ENCODE measurements at regions not wholly inside any gene's neighbourhood (a gene's known extent, or its start where the extent isn't known, plus 50 kb on each side); places are given as distances from the start of the nearest gene placed in this dataset.

DNA sequence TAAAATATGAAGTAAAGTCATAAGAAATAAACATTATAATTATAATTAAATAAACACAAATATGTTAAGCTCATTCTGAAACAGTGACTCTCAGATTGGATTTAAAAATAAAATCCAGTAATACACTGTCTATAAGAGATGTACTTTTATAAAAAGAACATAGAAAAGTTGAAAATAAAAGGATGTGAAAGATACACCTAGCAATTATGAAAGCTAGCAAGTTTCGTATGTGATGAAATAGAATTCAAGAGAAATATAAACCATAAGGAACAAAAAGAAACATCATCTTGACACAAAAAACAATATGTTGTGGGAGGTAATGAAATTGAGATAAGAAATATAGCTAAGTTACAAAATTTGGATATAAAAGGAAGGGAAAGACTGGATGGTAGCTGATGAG lies 128.6 kb upstream of the CNR1 start:
- Mint-ChIP-seq H3K9me3 (peaks cover 3 to 7% of the 10 kb centered on the region in 2 donors), H3K36me3 (peaks cover 3 to 6% of the 10 kb centered on the region in 2 donors), H3K4me3 (no peak overlapping the region), H3K4me1 (peaks cover 4 to 18% of the 10 kb centered on the region in 2 donors), H3K27me3 (peaks cover 18 to 21% of the 10 kb centered on the region in 2 donors), H3K27ac (no peak overlapping the region)
- ATAC-seq (replicated peaks) (no peak), DNase-seq (no peak)

DNA sequence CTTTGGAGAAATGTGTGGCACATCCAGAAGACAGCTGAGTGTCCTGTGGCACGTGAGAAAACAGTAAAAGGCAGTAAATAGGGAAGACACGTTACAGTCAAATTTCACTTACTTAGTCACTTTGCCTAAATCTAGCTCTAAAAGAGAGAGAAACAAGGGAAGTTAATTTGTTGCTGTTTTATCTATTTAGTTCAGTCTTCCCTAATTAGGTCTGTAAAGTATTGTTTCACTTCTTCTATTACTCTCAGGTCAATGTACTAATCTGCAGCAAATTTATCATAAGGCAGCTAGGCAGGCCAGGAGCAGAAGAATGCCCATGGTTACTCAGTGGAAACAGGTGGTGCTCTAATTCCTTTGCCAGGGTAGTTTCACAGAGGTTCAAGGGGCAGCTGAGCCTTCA lies 124.3 kb upstream of the CNR1 start:
- Mint-ChIP-seq H3K27me3 (peaks cover 15 to 21% of the 10 kb centered on the region in 2 donors), H3K4me3 (no peak overlapping the region), H3K9me3 (peaks cover 11 to 18% of the 10 kb centered on the region in 2 donors), H3K27ac (no peak overlapping the region), H3K4me1 (peaks cover 4 to 18% of the 10 kb centered on the region in 2 donors), H3K36me3 (peaks cover 8 to 14% of the 10 kb centered on the region in 2 donors)
- peak; percentile 41 to 54 for ATAC-seq (replicated peaks)
- no peak for DNase-seq

DNA sequence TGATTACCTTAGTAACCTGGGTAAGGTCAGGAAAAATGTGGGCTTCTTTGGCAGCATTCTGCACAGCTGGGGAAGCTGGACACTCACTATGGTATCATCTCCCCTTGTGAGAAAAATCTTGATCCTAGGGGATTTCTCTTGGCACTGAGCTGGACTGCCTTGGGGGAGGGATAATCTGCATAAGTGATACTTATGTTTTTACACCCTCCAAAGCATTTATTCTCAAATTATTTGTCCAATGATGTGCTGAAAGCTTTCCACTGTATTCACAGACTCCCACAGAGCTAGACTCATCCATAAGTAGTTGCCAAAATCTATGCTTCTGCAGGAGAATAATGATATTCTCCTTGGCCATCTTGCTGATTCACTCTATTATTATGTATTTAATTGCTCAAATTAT lies 121.5 kb upstream of the CNR1 start:
- no peak for ATAC-seq (replicated peaks)
- Mint-ChIP-seq H3K27ac (no peak overlapping the region), H3K4me1 (peaks cover 0 to 6% of the 10 kb centered on the region in 2 donors), H3K36me3 (peaks cover 8 to 14% of the 10 kb centered on the region in 2 donors), H3K9me3 (peaks cover 13 to 18% of the 10 kb centered on the region in 2 donors), H3K4me3 (no peak overlapping the region), H3K27me3 (peaks cover 12 to 21% of the 10 kb centered on the region in 2 donors)
- no peak for DNase-seq

DNA sequence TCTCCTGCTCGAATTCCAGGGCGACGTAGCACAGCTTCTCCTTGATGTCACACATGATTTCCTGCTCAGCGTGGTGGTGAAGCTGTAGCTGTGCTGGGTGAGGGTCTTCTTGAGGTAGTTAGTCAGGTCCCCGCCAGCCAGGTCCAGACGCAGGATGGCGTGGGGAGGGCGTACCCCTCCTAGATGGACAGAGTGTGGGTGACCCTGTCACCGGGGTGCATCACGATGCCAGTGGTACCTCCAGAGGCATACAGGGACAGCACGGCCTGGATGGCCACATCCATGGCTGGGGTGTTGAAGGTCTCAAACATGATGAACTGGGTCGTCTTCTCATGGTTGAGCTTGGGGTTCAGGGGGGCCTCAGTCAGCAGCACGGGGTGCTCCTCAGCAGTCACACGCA lies 110.2 kb upstream of the CNR1 start:
- Mint-ChIP-seq H3K27me3 (peaks cover 0 to 5% of the 10 kb centered on the region in 2 donors), H3K4me3 (no peak overlapping the region), H3K4me1 (no peaks in the 10 kb centered on the region), H3K9me3 (no peaks in the 10 kb centered on the region), H3K27ac (no peak overlapping the region), H3K36me3 (no peaks in the 10 kb centered on the region)
- no peak for DNase-seq
- no peak for ATAC-seq (replicated peaks)

DNA sequence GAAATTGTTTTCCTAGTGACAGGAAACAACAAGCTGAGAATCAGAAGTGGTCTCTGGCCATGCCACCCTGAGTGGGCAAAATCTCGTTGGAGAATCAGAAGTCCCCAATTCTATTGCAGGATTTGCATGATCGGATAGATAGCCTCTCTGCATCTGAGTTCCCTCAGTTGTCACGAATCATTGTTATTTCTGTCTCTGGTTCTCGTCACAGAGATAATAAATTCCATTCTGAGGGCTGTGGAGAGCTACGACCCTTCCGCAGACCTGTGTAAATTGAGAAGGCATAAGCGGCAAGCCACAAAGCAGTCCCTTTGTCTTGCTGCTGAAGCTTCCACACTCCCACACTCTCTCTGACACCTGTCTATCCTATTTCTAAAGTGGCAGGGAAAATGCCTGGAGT lies 102.4 kb upstream of the CNR1 start:
- peaks cover 5 to 12% of the 10 kb centered on the region in 2 donors for H3K27me3 Mint-ChIP-seq
- H3K36me3 Mint-ChIP-seq = no peaks in the 10 kb centered on the region
- H3K4me3 Mint-ChIP-seq = no peak overlapping the region
- H3K4me1 Mint-ChIP-seq = peaks cover 0 to 7% of the 10 kb centered on the region in 2 donors
- DNase-seq (no peak), ATAC-seq (replicated peaks) (no peak)
- H3K27ac Mint-ChIP-seq = no peak overlapping the region
- no peaks in the 10 kb centered on the region for H3K9me3 Mint-ChIP-seq

DNA sequence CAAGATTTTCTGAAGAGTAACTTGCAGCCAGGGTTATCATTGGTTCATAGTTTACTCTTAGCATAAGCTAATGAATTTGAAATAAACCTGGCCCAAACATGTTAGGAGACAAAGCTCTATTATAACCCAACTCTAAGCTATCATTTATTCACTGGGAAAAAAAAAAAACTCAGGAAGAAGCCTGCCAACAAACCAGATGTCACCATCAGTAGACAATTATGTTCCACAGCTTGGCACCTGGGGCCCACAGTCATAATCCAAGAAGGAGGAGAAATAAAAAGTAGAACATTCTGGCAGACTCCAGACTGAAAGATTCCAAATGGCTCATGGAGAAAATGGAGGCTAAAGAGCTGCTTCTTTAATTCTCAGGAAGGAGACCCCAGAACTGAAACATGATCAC lies 100.0 kb upstream of the CNR1 start:
- H3K9me3 Mint-ChIP-seq = no peaks in the 10 kb centered on the region
- H3K4me1 Mint-ChIP-seq = peaks cover 0 to 14% of the 10 kb centered on the region in 2 donors
- H3K27ac Mint-ChIP-seq = no peak overlapping the region
- no peaks in the 10 kb centered on the region for H3K36me3 Mint-ChIP-seq
- H3K27me3 Mint-ChIP-seq = peaks cover 5 to 10% of the 10 kb centered on the region in 2 donors
- ATAC-seq (replicated peaks) (no peak), DNase-seq (no peak)
- H3K4me3 Mint-ChIP-seq = no peak overlapping the region

DNA sequence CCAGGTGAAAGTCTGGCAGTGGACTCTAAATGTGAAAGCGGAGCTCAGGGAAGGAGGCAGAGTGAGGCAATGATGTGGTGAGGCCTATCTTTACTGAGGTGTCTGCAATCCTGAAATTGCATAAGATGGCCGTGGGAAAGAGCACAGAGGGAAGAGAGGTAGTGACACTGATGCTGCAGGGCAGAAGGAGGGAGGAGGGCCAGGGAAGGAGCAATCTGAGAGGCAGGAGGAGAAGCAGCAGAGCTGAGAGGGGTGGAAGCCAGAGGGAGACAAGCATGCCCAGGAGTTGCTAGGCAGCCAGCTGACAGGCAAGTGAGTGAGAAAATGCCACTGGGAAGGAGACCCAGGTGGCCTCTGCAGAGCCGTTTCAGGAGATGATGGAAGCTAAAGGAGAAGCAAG lies 97.4 kb upstream of the CNR1 start:
- H3K36me3 Mint-ChIP-seq = no peaks in the 10 kb centered on the region

DNA sequence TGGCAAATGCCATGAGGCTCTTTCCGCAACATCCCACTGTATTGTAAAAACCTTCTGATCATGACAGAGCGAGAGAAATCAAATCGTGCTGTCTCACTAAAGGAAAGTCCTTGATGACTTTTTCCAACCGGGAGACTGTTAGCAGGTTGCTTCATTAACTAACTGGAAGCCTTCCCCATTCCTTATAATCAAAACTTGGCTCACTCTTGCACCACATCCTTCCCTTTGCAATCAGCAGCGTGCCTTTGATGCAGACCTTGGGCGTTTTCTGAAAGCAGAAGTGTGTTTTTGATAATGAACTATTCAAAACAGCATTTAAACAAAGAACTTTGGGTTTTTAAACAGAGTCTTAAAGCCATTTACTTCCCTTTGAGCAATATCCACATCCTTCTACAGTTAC lies 96.2 kb upstream of the CNR1 start:
- Mint-ChIP-seq H3K27ac (no peak overlapping the region), H3K36me3 (peaks cover 0 to 2% of the 10 kb centered on the region in 2 donors), H3K27me3 (peaks cover 6 to 10% of the 10 kb centered on the region in 2 donors), H3K4me3 (no peak overlapping the region), H3K4me1 (peaks cover 0 to 7% of the 10 kb centered on the region in 2 donors), H3K9me3 (peaks cover 0 to 7% of the 10 kb centered on the region in 2 donors)
- ATAC-seq (replicated peaks) (no peak), DNase-seq (no peak)

More for the DNA sequence above, 97.4 kb upstream of the CNR1 start:
- Mint-ChIP-seq H3K4me1 (peaks cover 0 to 7% of the 10 kb centered on the region in 2 donors), H3K27me3 (peaks cover 5 to 7% of the 10 kb centered on the region in 2 donors), H3K4me3 (no peak overlapping the region), H3K9me3 (no peaks in the 10 kb centered on the region), H3K27ac (no peak overlapping the region)
- ATAC-seq (replicated peaks) (no peak), DNase-seq (no peak)

DNA sequence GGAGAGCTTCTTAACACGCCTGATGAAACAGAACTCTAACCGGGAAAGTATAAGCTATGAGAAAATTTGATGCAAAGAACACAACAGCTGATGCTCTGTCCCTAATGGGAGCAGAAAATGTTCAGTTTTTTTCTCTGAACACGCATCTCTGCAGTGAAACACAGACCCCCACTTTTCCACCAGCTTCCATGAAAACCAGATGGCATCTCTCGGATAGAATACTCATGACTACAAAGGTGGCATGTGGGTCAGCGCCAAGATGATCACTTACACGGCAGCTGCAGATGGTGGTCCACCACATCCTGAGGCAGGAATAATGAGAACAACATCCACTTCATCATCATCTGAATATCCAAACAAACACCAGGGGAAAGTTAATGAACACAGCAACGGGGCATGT lies 85.2 kb upstream of the CNR1 start:
- DNase-seq (no peak), ATAC-seq (replicated peaks) (no peak)
- H3K4me1 Mint-ChIP-seq = no peaks in the 10 kb centered on the region
- H3K9me3 Mint-ChIP-seq = peaks cover 14 to 18% of the 10 kb centered on the region in 2 donors
- H3K27me3 Mint-ChIP-seq = peaks cover 24 to 39% of the 10 kb centered on the region in 2 donors
- no peak overlapping the region for H3K27ac Mint-ChIP-seq
- no peak overlapping the region for H3K4me3 Mint-ChIP-seq
- H3K36me3 Mint-ChIP-seq = peaks cover 8 to 9% of the 10 kb centered on the region in 2 donors

DNA sequence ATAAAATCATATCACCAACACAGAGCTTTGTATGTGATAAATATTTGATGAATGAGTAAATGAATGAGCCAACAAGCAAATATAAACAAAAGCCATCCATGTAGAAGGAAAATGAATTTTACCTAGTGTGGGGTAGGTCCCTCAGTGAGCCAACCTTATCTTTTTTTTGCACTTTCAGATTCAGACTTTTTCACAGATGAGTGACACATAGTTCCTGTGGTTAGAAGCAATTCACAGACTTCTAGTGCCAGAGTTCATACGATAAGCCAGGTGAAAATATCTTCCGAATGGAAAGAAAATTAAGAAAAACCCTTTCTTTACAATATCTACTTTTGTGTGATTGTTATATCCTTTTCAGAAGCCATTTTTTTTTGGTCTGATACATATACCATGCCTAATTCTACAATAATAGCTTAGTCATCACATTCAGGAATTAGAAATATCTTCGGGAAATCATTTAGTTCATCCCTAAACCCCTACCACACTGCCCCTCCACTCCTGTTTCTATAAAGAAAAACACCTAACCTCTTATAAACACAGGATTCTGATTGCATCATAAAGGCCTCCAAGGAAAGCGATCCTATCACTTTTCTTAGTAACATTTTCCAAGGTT lies 82.7 kb upstream of the CNR1 start:
- H3K4me3 Mint-ChIP-seq = no peak overlapping the region
- no peaks in the 10 kb centered on the region for H3K36me3 Mint-ChIP-seq
- peaks cover 0 to 3% of the 10 kb centered on the region in 2 donors for H3K9me3 Mint-ChIP-seq
- H3K27me3 Mint-ChIP-seq = peaks cover 31 to 44% of the 10 kb centered on the region in 2 donors
- DNase-seq = no peak
- no peaks in the 10 kb centered on the region for H3K4me1 Mint-ChIP-seq
- ATAC-seq (replicated peaks) = no peak
- H3K27ac Mint-ChIP-seq = no peak overlapping the region

DNA sequence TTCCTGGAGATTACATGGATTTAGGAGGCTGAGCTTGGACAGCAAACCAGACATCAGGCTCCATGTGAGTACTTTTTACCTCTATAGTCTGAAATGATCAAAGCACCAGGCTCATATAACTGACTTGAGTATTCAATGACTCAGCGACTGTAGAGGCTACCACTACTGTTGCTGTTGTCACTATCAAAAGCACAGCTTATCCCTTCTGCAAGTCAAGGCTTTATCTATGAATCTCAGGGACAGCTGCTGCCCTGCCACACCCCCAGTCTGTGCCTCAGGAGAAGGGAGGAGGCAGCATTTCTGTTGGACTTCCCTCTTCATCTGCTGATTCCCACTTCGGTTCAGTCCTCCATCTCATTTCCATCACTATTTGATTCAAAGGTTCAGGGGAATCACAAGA lies 80.5 kb upstream of the CNR1 start:
- H3K27ac Mint-ChIP-seq = no peak overlapping the region
- H3K36me3 Mint-ChIP-seq = no peaks in the 10 kb centered on the region
- no peak overlapping the region for H3K4me3 Mint-ChIP-seq
- peaks cover 21 to 35% of the 10 kb centered on the region in 2 donors for H3K27me3 Mint-ChIP-seq
- DNase-seq = no peak
- ATAC-seq (replicated peaks) = no peak
- no peaks in the 10 kb centered on the region for H3K4me1 Mint-ChIP-seq
- H3K9me3 Mint-ChIP-seq = peaks cover 0 to 3% of the 10 kb centered on the region in 2 donors

DNA sequence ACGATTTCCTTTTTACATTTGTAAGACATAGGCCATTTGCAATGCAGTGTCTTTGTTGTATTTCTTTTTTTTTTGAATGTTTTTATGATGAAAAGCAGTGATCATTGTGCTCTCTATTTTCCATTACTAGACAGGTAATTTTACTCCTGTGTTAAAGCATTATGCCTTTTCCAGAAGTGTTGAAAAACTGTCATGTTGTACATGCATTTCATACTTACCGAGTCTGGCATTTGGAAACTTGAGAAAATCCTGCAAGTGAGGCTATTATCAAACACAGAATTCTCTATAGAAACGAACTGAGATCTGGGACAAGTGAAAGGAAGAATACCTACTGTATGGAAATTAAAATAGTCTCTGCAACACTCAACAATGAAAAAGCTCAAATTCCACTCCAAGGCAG lies 78.6 kb upstream of the CNR1 start:
- no peak for DNase-seq
- no peak overlapping the region for H3K4me3 Mint-ChIP-seq
- H3K27ac Mint-ChIP-seq = no peak overlapping the region
- no peak for ATAC-seq (replicated peaks)
- H3K27me3 Mint-ChIP-seq = peaks cover 15 to 28% of the 10 kb centered on the region in 2 donors
- peaks cover 0 to 6% of the 10 kb centered on the region in 2 donors for H3K9me3 Mint-ChIP-seq
- H3K36me3 Mint-ChIP-seq = no peaks in the 10 kb centered on the region
- H3K4me1 Mint-ChIP-seq = no peaks in the 10 kb centered on the region

DNA sequence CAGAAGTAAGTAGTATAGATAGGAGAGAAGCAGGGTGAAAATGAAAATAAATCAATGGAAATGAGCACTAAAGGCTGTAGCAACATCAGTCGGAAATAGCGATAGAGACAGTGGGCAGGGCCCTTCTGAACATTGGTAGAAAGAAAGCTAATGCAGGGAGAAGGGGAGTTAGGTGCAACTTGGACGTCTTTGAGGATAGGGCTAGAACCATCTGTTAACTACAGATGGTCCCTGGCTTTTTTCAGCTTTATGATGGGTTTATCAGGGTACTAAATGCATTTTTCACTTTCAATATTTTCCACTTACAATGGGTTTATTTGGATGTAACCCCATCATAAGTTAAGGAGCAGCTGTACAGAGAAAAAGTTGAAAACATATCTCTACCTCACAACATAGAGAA lies 72.8 kb upstream of the CNR1 start:
- H3K36me3 Mint-ChIP-seq = no peaks in the 10 kb centered on the region
- peaks cover 4 to 8% of the 10 kb centered on the region in 2 donors for H3K4me1 Mint-ChIP-seq
- no peak overlapping the region for H3K27ac Mint-ChIP-seq

DNA sequence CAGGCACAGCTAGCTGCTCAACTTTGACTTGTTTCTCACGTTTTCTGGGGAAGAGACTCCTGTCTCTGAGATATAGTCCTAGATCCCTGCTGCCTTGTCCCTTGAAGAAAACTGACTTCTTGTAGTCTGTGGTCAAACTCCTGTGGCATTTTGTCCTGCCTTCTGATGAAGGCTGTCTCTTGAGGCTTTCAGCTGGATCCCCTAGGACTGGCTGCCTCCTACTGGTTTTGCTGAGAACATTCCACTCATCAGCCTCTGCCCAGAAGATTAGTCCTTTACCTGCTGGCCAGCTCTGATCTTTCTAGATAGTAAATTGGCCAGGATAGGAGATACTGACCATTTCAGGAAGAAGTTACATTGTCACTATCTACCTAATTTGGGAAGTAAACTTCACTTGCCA lies 71.9 kb upstream of the CNR1 start:
- H3K4me3 Mint-ChIP-seq = no peak overlapping the region
- H3K36me3 Mint-ChIP-seq = no peaks in the 10 kb centered on the region
- H3K27ac Mint-ChIP-seq = no peak overlapping the region
- peak; percentile 90 to 92 for ATAC-seq (replicated peaks)
- H3K9me3 Mint-ChIP-seq = peaks cover 6 to 15% of the 10 kb centered on the region in 2 donors
- peaks cover 4 to 8% of the 10 kb centered on the region in 2 donors for H3K4me1 Mint-ChIP-seq
- peaks cover 0 to 10% of the 10 kb centered on the region in 2 donors for H3K27me3 Mint-ChIP-seq
- DNase-seq = peak; percentile 34

More for the DNA sequence above, 72.8 kb upstream of the CNR1 start:
- peaks cover 0 to 8% of the 10 kb centered on the region in 2 donors for H3K27me3 Mint-ChIP-seq
- H3K4me3 Mint-ChIP-seq = no peak overlapping the region
- H3K9me3 Mint-ChIP-seq = peaks cover 2 to 9% of the 10 kb centered on the region in 2 donors
- DNase-seq (no peak), ATAC-seq (replicated peaks) (no peak)

DNA sequence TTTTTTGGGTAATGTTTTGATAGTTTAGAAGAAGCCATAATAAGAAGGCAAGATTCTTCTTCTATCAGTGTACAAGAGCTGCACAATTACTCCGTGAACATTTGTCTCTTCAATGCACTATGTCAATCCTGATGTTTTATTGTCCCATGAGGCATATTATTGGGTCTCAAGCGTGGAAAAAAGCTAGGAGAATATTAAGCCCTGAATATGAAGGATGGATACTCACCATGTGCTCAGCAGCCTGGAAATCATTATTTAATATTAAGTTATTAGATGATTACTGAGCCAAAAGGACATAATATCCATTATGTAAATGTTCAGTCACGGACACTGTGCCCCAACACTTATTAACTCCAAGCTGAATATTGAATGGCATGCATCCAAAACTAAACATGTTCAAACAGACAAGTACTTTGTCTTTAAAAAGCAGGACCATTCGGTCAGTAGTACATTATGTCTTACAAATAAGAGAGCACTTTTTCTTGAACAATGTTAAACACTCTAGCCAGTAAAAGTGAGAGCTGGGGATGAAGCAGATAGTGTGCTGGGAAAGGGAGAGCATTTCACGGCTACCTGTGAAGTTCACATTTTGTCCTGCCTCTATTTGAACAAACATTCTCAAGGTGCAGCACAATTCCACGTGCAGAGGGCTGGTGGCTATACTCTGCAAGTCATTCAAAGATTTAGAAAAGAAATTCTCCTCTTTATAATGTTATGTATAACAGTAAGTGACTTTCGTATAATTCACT lies 70.6 kb upstream of the CNR1 start:
- ATAC-seq (replicated peaks) (no peak), DNase-seq (no peak)
- Mint-ChIP-seq H3K4me3 (no peak overlapping the region), H3K9me3 (peaks cover 16 to 19% of the 10 kb centered on the region in 2 donors), H3K27me3 (peaks cover 0 to 12% of the 10 kb centered on the region in 2 donors), H3K27ac (no peak overlapping the region), H3K4me1 (peaks cover 4 to 8% of the 10 kb centered on the region in 2 donors), H3K36me3 (peaks cover 4 to 6% of the 10 kb centered on the region in 2 donors)

Measured in stimulated activated naive B cell treated with anti-CD40 and anti-IgM and Interleukin-4, amounts not matched to agents 10 μg/mL and 1 μg/mL and 100 μg/mL, for 72 hours (primary cell).